GM21515 (cell line): ENCODE measurements at regions not wholly inside any gene's neighbourhood (a gene's known extent, or its start where the extent isn't known, plus 50 kb on each side); places are given as distances from the start of the nearest gene placed in this dataset.

Experiments used
- ATAC-seq: cut with Tn5 transposase; IDR thresholded peaks from one replicate; pipeline ENCODE4 v1.9.1; 2021; ENCODE audit not compliant: unreplicated experiment

- ATAC-seq = peak; percentile 86
Observed at GRCh38 chr5:136424835-136425584, 59.7 kb upstream of the TRPC7 start.

GRCh38 chr5:136423944-136424606 lies 58.7 kb upstream of the TRPC7 start:
- ATAC-seq = no peak

GRCh38 chr5:136420168-136420898 lies 55.0 kb upstream of the TRPC7 start:
- no peak for ATAC-seq

- no peak for ATAC-seq
Observed at GRCh38 chr5:136418301-136418700, 53.0 kb upstream of the TRPC7 start.
